Cardiac septum (tissue), 1 donor: ENCODE measurements at regions not wholly inside any gene's neighbourhood (a gene's known extent, or its start where the extent isn't known, plus 50 kb on each side); places are given as distances from the start of the nearest gene placed in this dataset.

ENCODE experiments used
- DNase-seq: peaks from one replicate; pipeline ENCODE4 v3.0.0-alpha.2; 2020; ENCODE audit warnings: low spot score
- intact Hi-C: fragments of 100-400 bp; cut with DNase I; formaldehyde crosslinking; loops from one replicate; pipeline ENCODE4 v1.14.0; 2022
- donor health status: DM: no; HTN: no; CAD: no.

GRCh38 chr14:86481104-86481503 is 951.2 kb downstream of the FLRT2 start:
- no peak for DNase-seq

GRCh38 chr14:86464341-86464740 is 934.4 kb downstream of the FLRT2 start:
- intact Hi-C loops: no loop called here
- DNase-seq: no peak

More at GRCh38 chr14:86481104-86481503, 951.2 kb downstream of the FLRT2 start:
- intact Hi-C loops: no loop called here

- intact Hi-C loops: no loop called here
- no peak for DNase-seq
Measured at GRCh38 chr14:86462193-86462753, 932.3 kb downstream of the FLRT2 start.

GRCh38 chr14:86457481-86458135 is 927.7 kb downstream of the FLRT2 start:
- DNase-seq: no peak
- intact Hi-C loops: no loop called here

- intact Hi-C loops: no loop called here
- no peak for DNase-seq
Measured at GRCh38 chr14:86450085-86450484, 920.1 kb downstream of the FLRT2 start.

- intact Hi-C loops: no loop called here
- DNase-seq: no peak
Measured at GRCh38 chr14:86442135-86442534, 912.2 kb downstream of the FLRT2 start.

- no peak for DNase-seq
- intact Hi-C loops: no loop called here
Measured at GRCh38 chr14:86430853-86431252, 900.9 kb downstream of the FLRT2 start.

- DNase-seq: no peak
- intact Hi-C loops: no loop called here
Measured at GRCh38 chr14:86423214-86423613, 893.3 kb downstream of the FLRT2 start.

- intact Hi-C loops: no loop called here
- no peak for DNase-seq
Measured at GRCh38 chr14:86420131-86420530, 890.2 kb downstream of the FLRT2 start.

GRCh38 chr14:86414146-86414545 is 884.2 kb downstream of the FLRT2 start:
- intact Hi-C loops: no loop called here
- DNase-seq: no peak

- intact Hi-C loops: no loop called here
- no peak for DNase-seq
Measured at GRCh38 chr14:86404989-86405649, 875.2 kb downstream of the FLRT2 start.

- intact Hi-C loops: no loop called here
- no peak for DNase-seq
Measured at GRCh38 chr14:86404425-86404824, 874.5 kb downstream of the FLRT2 start.

- intact Hi-C loops: no loop called here
Measured at GRCh38 chr14:86402545-86402944, 872.6 kb downstream of the FLRT2 start.

GRCh38 chr14:86391085-86391484 is 861.1 kb downstream of the FLRT2 start:
- intact Hi-C loops: no loop called here

More at GRCh38 chr14:86402545-86402944, 872.6 kb downstream of the FLRT2 start:
- no peak for DNase-seq

GRCh38 chr14:86388216-86388615 is 858.3 kb downstream of the FLRT2 start:
- no peak for DNase-seq
- intact Hi-C loops: no loop called here

More at GRCh38 chr14:86391085-86391484, 861.1 kb downstream of the FLRT2 start:
- DNase-seq: no peak

GRCh38 chr14:86373886-86374285 is 843.9 kb downstream of the FLRT2 start:
- no peak for DNase-seq
- intact Hi-C loops: no loop called here

GRCh38 chr14:86372402-86372801 is 842.5 kb downstream of the FLRT2 start:
- DNase-seq: no peak
- intact Hi-C loops: no loop called here

- no peak for DNase-seq
- intact Hi-C loops: no loop called here
Measured at GRCh38 chr14:86364634-86365033, 834.7 kb downstream of the FLRT2 start.

GRCh38 chr14:86363576-86363975 is 833.6 kb downstream of the FLRT2 start:
- intact Hi-C loops: no loop called here
- DNase-seq: no peak

- intact Hi-C loops: no loop called here
- no peak for DNase-seq
Measured at GRCh38 chr14:86363047-86363446, 833.1 kb downstream of the FLRT2 start.

GRCh38 chr14:86357876-86358275 is 827.9 kb downstream of the FLRT2 start:
- intact Hi-C loops: no loop called here
- DNase-seq: no peak
